Smooth muscle cell (in vitro differentiated cells): ENCODE measurements at regions not wholly inside any gene's neighbourhood (a gene's known extent, or its start where the extent isn't known, plus 50 kb on each side); places are given as distances from the start of the nearest gene placed in this dataset.

Source experiments
- DNase-seq: peaks from one replicate; lab custom pipeline; 2025; ENCODE audit not compliant: unreplicated experiment; lab: John Stamatoyannopoulos, UW
- H2AFZ ChIP-seq: fragments of 200-600 bp; sonication (generic); 2 replicates; pipeline ENCODE4 v1.6.0; 2016; ENCODE audit warnings: antibody characterized with exemption, low read depth, mild to moderate bottlenecking
- H3F3A ChIP-seq: fragments of 200-600 bp; sonication (generic); 2 replicates; pipeline ENCODE4 v1.6.0; 2017; ENCODE audit warnings: antibody characterized with exemption, low read depth
- H3K27ac ChIP-seq: fragments of 200-600 bp; sonication (generic); 2 replicates; pipeline ENCODE4 v1.5.1; 2016; ENCODE audit warnings: low read depth, mild to moderate bottlenecking
- H3K27me3 ChIP-seq: fragments of 200-600 bp; sonication (generic); 2 replicates; pipeline ENCODE4 v1.6.1; 2016; ENCODE audit warnings: low read depth, mild to moderate bottlenecking
- H3K36me3 ChIP-seq: fragments of 200-600 bp; sonication (generic); 2 replicates; pipeline ENCODE4 v1.5.1; 2016; ENCODE audit warnings: low read depth
- H3K4me1 ChIP-seq: fragments of 200-600 bp; sonication (generic); 2 replicates; pipeline ENCODE4 v1.5.1; 2016; ENCODE audit warnings: low read depth
- H3K4me2 ChIP-seq: fragments of 200-600 bp; sonication (generic); 2 replicates; pipeline ENCODE4 v1.6.0; 2016; ENCODE audit warnings: mild to moderate bottlenecking
- H3K4me3 ChIP-seq: fragments of 200-600 bp; sonication (generic); 2 replicates; pipeline ENCODE4 v1.5.1; 2016; ENCODE audit warnings: mild to moderate bottlenecking
- H3K79me2 ChIP-seq: fragments of 200-600 bp; sonication (generic); 2 replicates; pipeline ENCODE4 v1.6.0; 2016; ENCODE audit warnings: low read depth, mild to moderate bottlenecking
- H3K9ac ChIP-seq: fragments of 200-600 bp; sonication (generic); 2 replicates; pipeline ENCODE4 v1.6.0; 2016; ENCODE audit warnings: low read depth
- H3K9me3 ChIP-seq: fragments of 200-600 bp; sonication (generic); replicated peaks from 2 replicates; pipeline ENCODE4 v1.5.1; 2016; ENCODE audit warnings: low read depth
- H4K20me1 ChIP-seq: fragments of 200-600 bp; sonication (generic); 2 replicates; pipeline ENCODE4 v1.6.0; 2016; ENCODE audit warnings: low read depth
- WGBS: methylation state at CpG from one replicate; pipeline ENCODE4 v1.1.7; 2016; ENCODE audit warnings: low lambda C conversion rate; 5-methylcytosine and 5-hydroxymethylcytosine counted together
- TF ChIP-seq, protein P1 (sequence below): fragments of 200-600 bp; sonication (generic); IDR thresholded peaks from 2 replicates; pipeline ENCODE4 v1.5.1; 2017; ENCODE audit warnings: borderline replicate concordance, mild to moderate bottlenecking, antibody characterized with exemption; ENCODE audit not compliant: insufficient read depth, poor library complexity, severe bottlenecking

DNA sequence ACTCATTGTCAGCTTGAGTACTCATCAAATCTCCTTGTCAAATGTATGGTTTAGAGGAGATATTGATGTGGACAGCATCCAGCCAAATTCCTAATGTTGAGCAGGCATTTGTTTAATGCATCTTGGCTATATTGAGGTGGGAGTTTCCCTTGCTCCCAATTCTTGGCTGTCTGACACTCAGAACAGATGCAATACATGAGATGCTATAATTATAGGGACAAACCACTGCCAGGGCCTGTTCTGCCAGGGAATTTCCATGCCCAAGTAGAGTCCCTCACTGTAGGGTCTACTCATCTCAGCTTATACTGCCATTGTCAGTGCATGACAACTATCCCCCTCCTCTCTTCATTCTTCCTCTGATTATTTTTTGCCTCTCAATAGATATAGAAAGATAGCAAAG lies 392.0 kb upstream of the KCNN2 start:
- Histone ChIP-seq H3F3A (no peaks in the 10 kb centered on the region), H2AFZ (no peak overlapping the region), H3K4me1 (no peaks in the 10 kb centered on the region), H3K36me3 (no peaks in the 10 kb centered on the region), H3K4me2 (no peak overlapping the region), H3K9ac (no peak overlapping the region), H4K20me1 (no peaks in the 10 kb centered on the region), H3K9me3 (no peaks in the 10 kb centered on the region), H3K27me3 (no peaks in the 10 kb centered on the region), H3K4me3 (no peak overlapping the region), H3K27ac (no peak overlapping the region), H3K79me2 (no peaks in the 10 kb centered on the region)
- TF ChIP-seq, protein P1, sequence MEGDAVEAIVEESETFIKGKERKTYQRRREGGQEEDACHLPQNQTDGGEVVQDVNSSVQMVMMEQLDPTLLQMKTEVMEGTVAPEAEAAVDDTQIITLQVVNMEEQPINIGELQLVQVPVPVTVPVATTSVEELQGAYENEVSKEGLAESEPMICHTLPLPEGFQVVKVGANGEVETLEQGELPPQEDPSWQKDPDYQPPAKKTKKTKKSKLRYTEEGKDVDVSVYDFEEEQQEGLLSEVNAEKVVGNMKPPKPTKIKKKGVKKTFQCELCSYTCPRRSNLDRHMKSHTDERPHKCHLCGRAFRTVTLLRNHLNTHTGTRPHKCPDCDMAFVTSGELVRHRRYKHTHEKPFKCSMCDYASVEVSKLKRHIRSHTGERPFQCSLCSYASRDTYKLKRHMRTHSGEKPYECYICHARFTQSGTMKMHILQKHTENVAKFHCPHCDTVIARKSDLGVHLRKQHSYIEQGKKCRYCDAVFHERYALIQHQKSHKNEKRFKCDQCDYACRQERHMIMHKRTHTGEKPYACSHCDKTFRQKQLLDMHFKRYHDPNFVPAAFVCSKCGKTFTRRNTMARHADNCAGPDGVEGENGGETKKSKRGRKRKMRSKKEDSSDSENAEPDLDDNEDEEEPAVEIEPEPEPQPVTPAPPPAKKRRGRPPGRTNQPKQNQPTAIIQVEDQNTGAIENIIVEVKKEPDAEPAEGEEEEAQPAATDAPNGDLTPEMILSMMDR: no peak
- no peak for DNase-seq

DNA sequence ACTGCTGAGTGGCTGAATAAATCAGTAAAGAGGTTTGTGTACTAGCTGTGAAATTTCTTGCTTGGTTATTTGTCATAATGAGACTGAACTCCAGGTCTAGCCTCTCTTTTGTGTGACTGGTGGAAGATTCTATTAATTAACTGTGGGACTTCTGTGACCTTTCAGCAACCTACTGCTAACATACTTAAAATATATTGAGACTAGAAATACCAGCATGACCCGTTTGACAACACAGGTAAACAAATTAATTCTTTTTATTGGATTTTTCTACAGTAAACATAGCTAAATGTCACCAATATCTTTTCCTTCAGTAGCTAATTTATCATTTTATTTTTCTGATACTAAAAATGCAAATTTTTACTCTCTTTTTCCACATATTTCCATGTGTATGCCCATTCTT lies 390.4 kb upstream of the KCNN2 start:
- no peak overlapping the region for H2AFZ ChIP-seq
- H3K79me2 ChIP-seq: no peaks in the 10 kb centered on the region
- 75% methylated on average over 1 of the region's 1 CpG for WGBS

DNA sequence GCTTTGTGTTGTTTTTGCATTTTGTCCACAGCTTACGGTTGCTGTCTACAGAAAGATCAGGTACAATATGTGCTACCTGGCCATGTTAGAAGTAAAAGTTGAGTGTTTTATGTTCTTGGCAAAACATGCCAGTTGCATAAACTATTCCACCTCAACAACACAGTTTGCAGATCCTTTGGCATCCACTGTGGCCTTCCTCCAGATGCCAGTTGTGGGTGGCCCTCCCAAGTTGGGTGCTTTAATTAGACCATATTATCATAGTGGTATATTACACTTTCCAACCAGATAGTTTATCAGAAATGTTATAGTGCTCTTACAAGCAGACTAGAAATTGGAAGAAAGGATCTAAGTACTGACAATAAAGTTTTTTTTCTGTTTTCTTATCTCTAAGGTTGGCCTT lies 386.9 kb upstream of the KCNN2 start:
- H3F3A ChIP-seq: no peaks in the 10 kb centered on the region
- no peak overlapping the region for H3K4me2 ChIP-seq
- no peaks in the 10 kb centered on the region for H3K36me3 ChIP-seq
- no peaks in the 10 kb centered on the region for H3K4me1 ChIP-seq
- no peak overlapping the region for H3K4me3 ChIP-seq
- 97% methylated on average over 1 of the region's 1 CpG for WGBS
- no peak for DNase-seq
- TF ChIP-seq, protein P1: no peak
- H3K79me2 ChIP-seq: no peaks in the 10 kb centered on the region
- H3K9ac ChIP-seq: no peak overlapping the region
- H3K27me3 ChIP-seq: no peaks in the 10 kb centered on the region
- H3K27ac ChIP-seq: no peak overlapping the region
- H3K9me3 ChIP-seq: no peaks in the 10 kb centered on the region
- no peak overlapping the region for H2AFZ ChIP-seq
- no peaks in the 10 kb centered on the region for H4K20me1 ChIP-seq

More for the DNA sequence above, 390.4 kb upstream of the KCNN2 start:
- H3K36me3 ChIP-seq: no peaks in the 10 kb centered on the region
- H3K27me3 ChIP-seq: no peaks in the 10 kb centered on the region
- TF ChIP-seq, protein P1: no peak
- DNase-seq: no peak
- H3K4me2 ChIP-seq: no peak overlapping the region
- no peaks in the 10 kb centered on the region for H3K4me1 ChIP-seq
- no peaks in the 10 kb centered on the region for H3K9me3 ChIP-seq
- no peak overlapping the region for H3K27ac ChIP-seq
- no peak overlapping the region for H3K9ac ChIP-seq
- H4K20me1 ChIP-seq: no peaks in the 10 kb centered on the region
- H3F3A ChIP-seq: no peaks in the 10 kb centered on the region
- no peak overlapping the region for H3K4me3 ChIP-seq

DNA sequence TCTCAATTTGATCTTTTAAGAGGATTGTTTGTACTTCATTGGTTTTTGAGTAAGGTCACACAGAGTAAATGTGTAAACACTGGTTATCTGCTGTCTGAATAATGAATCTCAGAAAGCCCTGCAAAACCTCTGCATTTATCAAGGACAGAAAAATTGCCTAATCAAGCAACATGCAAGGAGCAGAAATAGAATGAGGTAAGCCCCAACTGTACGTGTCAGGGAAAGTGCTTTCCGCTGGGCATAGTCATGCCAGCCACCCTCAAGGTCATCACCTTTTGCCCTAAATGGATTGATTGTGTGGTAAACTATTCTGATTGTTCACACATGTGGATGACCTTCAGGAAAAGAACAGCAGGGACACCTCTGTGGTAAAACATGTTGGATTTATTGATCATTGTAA lies 376.9 kb upstream of the KCNN2 start:
- TF ChIP-seq, protein P1: no peak
- Histone ChIP-seq H3K9ac (no peak overlapping the region), H3K4me3 (no peak overlapping the region), H3K79me2 (no peaks in the 10 kb centered on the region), H4K20me1 (no peaks in the 10 kb centered on the region), H3K27ac (no peak overlapping the region), H3K27me3 (no peaks in the 10 kb centered on the region), H3K4me2 (no peak overlapping the region), H2AFZ (peak overlapping the region; percentile 16), H3K36me3 (no peaks in the 10 kb centered on the region), H3K4me1 (no peaks in the 10 kb centered on the region), H3K9me3 (no peaks in the 10 kb centered on the region), H3F3A (no peaks in the 10 kb centered on the region)
- DNase-seq: no peak
- 50% methylated on average over 2 of the region's 2 CpGs for WGBS
